ENCODE measurements at regions not wholly inside any gene's neighbourhood (a gene's known extent, or its start where the extent isn't known, plus 50 kb on each side); places are given as distances from the start of the nearest gene placed in this dataset.

DNA sequence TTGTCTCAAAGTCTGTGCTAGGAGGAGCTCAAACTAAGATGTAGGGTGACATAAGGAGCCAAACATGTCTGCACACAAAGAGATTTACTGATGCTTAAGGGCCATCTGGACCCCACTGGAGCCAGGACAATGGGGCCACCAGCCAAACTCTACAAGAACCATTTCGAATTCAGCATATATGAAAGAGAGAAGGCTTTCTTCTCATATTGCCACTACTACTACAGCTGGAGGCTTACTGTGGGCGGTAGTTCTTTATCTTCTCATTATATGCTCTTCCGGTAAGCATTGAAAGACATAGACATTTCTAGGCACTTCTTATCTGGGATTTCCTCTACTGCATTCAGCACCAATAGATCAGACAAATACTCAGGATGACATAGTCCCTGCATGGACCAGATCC is 404.4 kb upstream of the PROK2 start:
- Histone ChIP-seq H3K27ac (no peak overlapping the region), H3K4me3 (no peak overlapping the region), H3K27me3 (no peaks in the 10 kb centered on the region), H3K9me3 (peaks cover 0 to 3% of the 10 kb centered on the region in 2 donors), H3K36me3 (no peaks in the 10 kb centered on the region), H3K4me1 (no peaks in the 10 kb centered on the region)
- intact Hi-C loops (cut with DNase I; ENCODE audit: low total_unique reads) (no loop called here), in situ Hi-C loops (cut with MboI; ENCODE audit: low pct_ligation_motif_present in 1 of 4, low pct_unique_long_range_greater_than_20kb in 1 of 4, low sequenced_read_pairs in 3 of 4) (no loop called here)
- WGBS, 2 donors (ENCODE audit: low coverage in 1 of 2), result 50 to 87% methylated on average over 1 to 3 of the region's 3 CpGs
- DNase-seq, result no peak
- no peak for TF ChIP-seq POLR2AphosphoS5 (IDR thresholded peaks at IDR 0.05)
- TF ChIP-seq, protein P1, sequence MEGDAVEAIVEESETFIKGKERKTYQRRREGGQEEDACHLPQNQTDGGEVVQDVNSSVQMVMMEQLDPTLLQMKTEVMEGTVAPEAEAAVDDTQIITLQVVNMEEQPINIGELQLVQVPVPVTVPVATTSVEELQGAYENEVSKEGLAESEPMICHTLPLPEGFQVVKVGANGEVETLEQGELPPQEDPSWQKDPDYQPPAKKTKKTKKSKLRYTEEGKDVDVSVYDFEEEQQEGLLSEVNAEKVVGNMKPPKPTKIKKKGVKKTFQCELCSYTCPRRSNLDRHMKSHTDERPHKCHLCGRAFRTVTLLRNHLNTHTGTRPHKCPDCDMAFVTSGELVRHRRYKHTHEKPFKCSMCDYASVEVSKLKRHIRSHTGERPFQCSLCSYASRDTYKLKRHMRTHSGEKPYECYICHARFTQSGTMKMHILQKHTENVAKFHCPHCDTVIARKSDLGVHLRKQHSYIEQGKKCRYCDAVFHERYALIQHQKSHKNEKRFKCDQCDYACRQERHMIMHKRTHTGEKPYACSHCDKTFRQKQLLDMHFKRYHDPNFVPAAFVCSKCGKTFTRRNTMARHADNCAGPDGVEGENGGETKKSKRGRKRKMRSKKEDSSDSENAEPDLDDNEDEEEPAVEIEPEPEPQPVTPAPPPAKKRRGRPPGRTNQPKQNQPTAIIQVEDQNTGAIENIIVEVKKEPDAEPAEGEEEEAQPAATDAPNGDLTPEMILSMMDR (IDR thresholded peaks at IDR 0.05), result no peak
- TF ChIP-seq POLR2A (IDR thresholded peaks at IDR 0.05), result no peak
- no peak for TF ChIP-seq EP300 (IDR thresholded peaks at IDR 0.05; ENCODE audit: low read depth)

DNA sequence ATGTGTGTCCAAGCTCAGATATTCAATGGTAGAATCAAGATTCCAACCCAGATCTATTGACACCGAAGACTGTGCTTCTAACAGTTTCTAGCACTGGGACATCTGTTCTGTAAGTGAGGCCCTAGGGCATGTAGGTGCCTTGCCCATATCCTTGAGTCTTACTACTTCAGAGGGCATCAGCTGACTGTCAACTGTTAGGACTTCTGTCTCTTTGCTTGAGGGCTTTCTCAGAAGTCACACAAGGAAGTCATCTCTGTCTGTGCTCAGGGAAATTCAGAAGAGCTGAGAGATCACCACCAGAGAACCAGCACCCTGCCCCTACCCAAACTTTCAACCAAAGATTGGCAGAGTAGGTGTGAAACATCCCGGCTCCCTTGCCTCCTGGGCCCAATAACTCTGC is 403.6 kb upstream of the PROK2 start:
- Histone ChIP-seq H3K4me1 (no peaks in the 10 kb centered on the region), H3K27ac (no peak overlapping the region), H3K4me3 (no peak overlapping the region), H3K9me3 (peaks cover 0 to 3% of the 10 kb centered on the region in 2 donors), H3K36me3 (no peaks in the 10 kb centered on the region), H3K27me3 (no peaks in the 10 kb centered on the region)
- intact Hi-C loops (cut with DNase I; ENCODE audit: low total_unique reads), result no loop called here
- no peak for DNase-seq
- TF ChIP-seq EP300 (IDR thresholded peaks at IDR 0.05; ENCODE audit: low read depth) (no peak), POLR2AphosphoS5 (IDR thresholded peaks at IDR 0.05) (no peak)
- 100% methylated on average over 2 of the region's 2 CpGs; no CpG with 5 or more reads in 1 of the 2 donors for WGBS, 2 donors (ENCODE audit: low coverage in 1 of 2)
- in situ Hi-C loops (cut with MboI; ENCODE audit: low pct_ligation_motif_present in 1 of 4, low pct_unique_long_range_greater_than_20kb in 1 of 4, low sequenced_read_pairs in 3 of 4), result no loop called here

DNA sequence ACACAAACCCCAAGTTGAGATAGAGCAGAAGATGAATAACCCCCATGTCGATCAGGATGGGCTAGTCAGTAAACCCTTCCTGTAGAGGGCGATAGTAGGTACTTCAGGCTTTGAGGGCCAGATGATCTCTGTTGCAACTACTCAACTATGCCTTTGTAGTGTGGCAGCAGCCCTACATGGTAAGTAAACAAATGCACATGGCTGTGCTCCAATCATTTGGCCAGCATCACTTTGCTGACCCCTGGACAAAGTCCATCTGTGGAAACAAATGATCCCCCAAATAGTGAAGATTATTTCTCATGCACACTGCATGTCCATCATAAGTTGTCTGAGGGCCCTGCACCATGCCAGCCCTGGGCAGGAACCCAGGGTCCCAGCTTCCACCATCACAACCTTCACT is 402.2 kb upstream of the PROK2 start:
- no peak for TF ChIP-seq POLR2AphosphoS5 (IDR thresholded peaks at IDR 0.05)
- no peak for TF ChIP-seq EP300 (IDR thresholded peaks at IDR 0.05; ENCODE audit: low read depth)
- no peak for TF ChIP-seq POLR2A (IDR thresholded peaks at IDR 0.05)
- TF ChIP-seq, protein P1 (IDR thresholded peaks at IDR 0.05), result no peak
- Histone ChIP-seq H3K4me1 (no peaks in the 10 kb centered on the region), H3K36me3 (no peaks in the 10 kb centered on the region), H3K27me3 (no peaks in the 10 kb centered on the region), H3K9me3 (no peaks in the 10 kb centered on the region), H3K4me3 (no peak overlapping the region), H3K27ac (no peak overlapping the region)
- in situ Hi-C loops (cut with MboI; ENCODE audit: low pct_ligation_motif_present in 1 of 4, low pct_unique_long_range_greater_than_20kb in 1 of 4, low sequenced_read_pairs in 3 of 4) (no loop called here), intact Hi-C loops (cut with DNase I; ENCODE audit: low total_unique reads) (no loop called here)
- no peak for DNase-seq
- 74% methylated on average over 2 of the region's 2 CpGs; no CpG with 5 or more reads in 1 of the 2 donors for WGBS, 2 donors (ENCODE audit: low coverage in 1 of 2)

- H3K4me3 ChIP-seq, result no peak overlapping the region
- intact Hi-C loops (cut with DNase I; ENCODE audit: low total_unique reads), result no loop called here
- H3K27ac ChIP-seq, result no peak overlapping the region
- TF ChIP-seq EP300 (IDR thresholded peaks at IDR 0.05; ENCODE audit: low read depth) (no peak), POLR2A (IDR thresholded peaks at IDR 0.05) (no peak), POLR2AphosphoS5 (IDR thresholded peaks at IDR 0.05) (no peak)
- TF ChIP-seq, protein P1 (IDR thresholded peaks at IDR 0.05), result no peak
- H3K9me3 ChIP-seq, result no peaks in the 10 kb centered on the region
- DNase-seq, result no peak
- 21% methylated on average over 1 of the region's 1 CpG; no CpG with 5 or more reads in 1 of the 2 donors for WGBS, 2 donors (ENCODE audit: low coverage in 1 of 2)
- H3K36me3 ChIP-seq, result no peaks in the 10 kb centered on the region
- H3K4me1 ChIP-seq, result no peaks in the 10 kb centered on the region
- no peaks in the 10 kb centered on the region for H3K27me3 ChIP-seq
- in situ Hi-C loops (cut with MboI; ENCODE audit: low pct_ligation_motif_present in 1 of 4, low pct_unique_long_range_greater_than_20kb in 1 of 4, low sequenced_read_pairs in 3 of 4), result no loop called here
Measured at GRCh38 chr3:72186400-72186855, 401.5 kb upstream of the PROK2 start.

Measured in transverse colon (tissue), 4 donors.